ENCODE measurements at regions not wholly inside any gene's neighbourhood (a gene's known extent, or its start where the extent isn't known, plus 50 kb on each side); places are given as distances from the start of the nearest gene placed in this dataset.

GRCh38 chr5:57824623-57825022, 342.0 kb upstream of the ACTBL2 start:
- intact Hi-C loops (cut with micrococcal nuclease): no loop called here
- ATAC-seq (no peak), DNase-seq (no peak)

- intact Hi-C loops (cut with micrococcal nuclease): no loop called here
- ATAC-seq: no peak
- no peak for DNase-seq
These were observed 341.4 kb upstream of the ACTBL2 start for GRCh38 chr5:57824047-57824446.

GRCh38 chr5:57822651-57823050, 340.0 kb upstream of the ACTBL2 start:
- intact Hi-C loops (cut with micrococcal nuclease): no loop called here
- DNase-seq (no peak), ATAC-seq (no peak)

GRCh38 chr5:57818397-57818796, 335.8 kb upstream of the ACTBL2 start:
- DNase-seq: no peak
- ATAC-seq: no peak
- intact Hi-C loops (cut with micrococcal nuclease): no loop called here

GRCh38 chr5:57817924-57818323, 335.3 kb upstream of the ACTBL2 start:
- intact Hi-C loops (cut with micrococcal nuclease): no loop called here
- ATAC-seq (no peak), DNase-seq (no peak)

- ATAC-seq (no peak), DNase-seq (no peak)
- intact Hi-C loops (cut with micrococcal nuclease): no loop called here
These were observed 334.4 kb upstream of the ACTBL2 start for GRCh38 chr5:57817001-57817453.

GRCh38 chr5:57816108-57816507, 333.5 kb upstream of the ACTBL2 start:
- ATAC-seq (peak; percentile 73), DNase-seq (no peak)
- intact Hi-C loops (cut with micrococcal nuclease): no loop called here

- DNase-seq: no peak
- no peak for ATAC-seq
- intact Hi-C loops (cut with micrococcal nuclease): no loop called here
These were observed 323.1 kb upstream of the ACTBL2 start for GRCh38 chr5:57805732-57806131.

- intact Hi-C loops (cut with micrococcal nuclease): no loop called here
- DNase-seq (no peak), ATAC-seq (peak; percentile 18)
These were observed 322.6 kb upstream of the ACTBL2 start for GRCh38 chr5:57805170-57805569.

GRCh38 chr5:57804505-57804904, 321.9 kb upstream of the ACTBL2 start:
- DNase-seq (no peak), ATAC-seq (no peak)
- intact Hi-C loops (cut with micrococcal nuclease): no loop called here

- intact Hi-C loops (cut with micrococcal nuclease): no loop called here
- ATAC-seq (no peak), DNase-seq (no peak)
These were observed 321.4 kb upstream of the ACTBL2 start for GRCh38 chr5:57804007-57804444.

GRCh38 chr5:57802131-57802530, 319.5 kb upstream of the ACTBL2 start:
- intact Hi-C loops (cut with micrococcal nuclease): no loop called here
- DNase-seq: no peak
- ATAC-seq: no peak

- ATAC-seq (no peak), DNase-seq (no peak)
- intact Hi-C loops (cut with micrococcal nuclease): no loop called here
These were observed 312.6 kb upstream of the ACTBL2 start for GRCh38 chr5:57795203-57795602.

- ATAC-seq (no peak), DNase-seq (no peak)
- intact Hi-C loops (cut with micrococcal nuclease): no loop called here
These were observed 309.3 kb upstream of the ACTBL2 start for GRCh38 chr5:57791875-57792274.

- no peak for DNase-seq
- intact Hi-C loops (cut with micrococcal nuclease): loop anchor here (10.0 kb wide), 2 partner anchors 291 to 491 kb away; no protein-coding TSS in a partner anchor
- ATAC-seq: no peak
These were observed 303.3 kb upstream of the ACTBL2 start for GRCh38 chr5:57785946-57786345.

- intact Hi-C loops (cut with micrococcal nuclease): loop anchor here (10.0 kb wide), 2 partner anchors 289 to 489 kb away; no protein-coding TSS in a partner anchor
These were observed 301.5 kb upstream of the ACTBL2 start for GRCh38 chr5:57784121-57784520.

GRCh38 chr5:57783693-57784092, 301.1 kb upstream of the ACTBL2 start:
- peak; percentile 21 for ATAC-seq
- intact Hi-C loops (cut with micrococcal nuclease): loop anchor here (10.0 kb wide), 2 partner anchors 289 to 489 kb away; no protein-coding TSS in a partner anchor
- no peak for DNase-seq

More at GRCh38 chr5:57784121-57784520, 301.5 kb upstream of the ACTBL2 start:
- ATAC-seq (peak; percentile 17), DNase-seq (no peak)

GRCh38 chr5:57780961-57781325, 298.3 kb upstream of the ACTBL2 start:
- intact Hi-C loops (cut with micrococcal nuclease): loop anchor here (10.0 kb wide), 2 partner anchors 286 to 486 kb away; no protein-coding TSS in a partner anchor
- DNase-seq: no peak
- no peak for ATAC-seq

- DNase-seq: peak; percentile 37
- intact Hi-C loops (cut with micrococcal nuclease): loop anchor here (10.0 kb wide), 2 partner anchors 286 to 486 kb away; no protein-coding TSS in a partner anchor
- peak; percentile 70 for ATAC-seq
These were observed 297.8 kb upstream of the ACTBL2 start for GRCh38 chr5:57780306-57780960.

GRCh38 chr5:57779383-57780223, 297.0 kb upstream of the ACTBL2 start:
- DNase-seq: no peak
- peak; percentile 87 for ATAC-seq
- intact Hi-C loops (cut with micrococcal nuclease): loop anchor here (5.0 to 10.0 kb wide), 3 partner anchors 285 to 683 kb away; partner anchors contain the start of gene PLK2

Measured in left ventricle myocardium superior (tissue), 1 donor.